ENCODE measurements at regions not wholly inside any gene's neighbourhood (a gene's known extent, or its start where the extent isn't known, plus 50 kb on each side); places are given as distances from the start of the nearest gene placed in this dataset.
"Not testable (repeated sequence)": the region's sequence is repeated elsewhere in the genome, so short reads cannot be mapped to it uniquely, and the experiment has no call there.

- no peaks in the 10 kb centered on the region for H3K27me3 ChIP-seq
- no peak overlapping the region for H3K27ac ChIP-seq (replicated peaks in 1 of 4)
- no peak for TF ChIP-seq EP300 (IDR thresholded peaks at IDR 0.05)
- TF ChIP-seq, protein P1, sequence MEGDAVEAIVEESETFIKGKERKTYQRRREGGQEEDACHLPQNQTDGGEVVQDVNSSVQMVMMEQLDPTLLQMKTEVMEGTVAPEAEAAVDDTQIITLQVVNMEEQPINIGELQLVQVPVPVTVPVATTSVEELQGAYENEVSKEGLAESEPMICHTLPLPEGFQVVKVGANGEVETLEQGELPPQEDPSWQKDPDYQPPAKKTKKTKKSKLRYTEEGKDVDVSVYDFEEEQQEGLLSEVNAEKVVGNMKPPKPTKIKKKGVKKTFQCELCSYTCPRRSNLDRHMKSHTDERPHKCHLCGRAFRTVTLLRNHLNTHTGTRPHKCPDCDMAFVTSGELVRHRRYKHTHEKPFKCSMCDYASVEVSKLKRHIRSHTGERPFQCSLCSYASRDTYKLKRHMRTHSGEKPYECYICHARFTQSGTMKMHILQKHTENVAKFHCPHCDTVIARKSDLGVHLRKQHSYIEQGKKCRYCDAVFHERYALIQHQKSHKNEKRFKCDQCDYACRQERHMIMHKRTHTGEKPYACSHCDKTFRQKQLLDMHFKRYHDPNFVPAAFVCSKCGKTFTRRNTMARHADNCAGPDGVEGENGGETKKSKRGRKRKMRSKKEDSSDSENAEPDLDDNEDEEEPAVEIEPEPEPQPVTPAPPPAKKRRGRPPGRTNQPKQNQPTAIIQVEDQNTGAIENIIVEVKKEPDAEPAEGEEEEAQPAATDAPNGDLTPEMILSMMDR (IDR thresholded peaks at IDR 0.05): no peak
- no peak for TF ChIP-seq POLR2AphosphoS5 (IDR thresholded peaks at IDR 0.05)
- TF ChIP-seq POLR2A (IDR thresholded peaks at IDR 0.05; ENCODE audit: low read depth): no peak
- H3K36me3 ChIP-seq: no peaks in the 10 kb centered on the region
- H3K4me3 ChIP-seq: no peak overlapping the region
- 86% methylated on average over 9 of the region's 9 CpGs for WGBS
- no peaks in the 10 kb centered on the region for H3K4me1 ChIP-seq
- intact Hi-C loops (cut with DNase I): no loop called here
- DNase-seq (ENCODE audit: extremely low spot score): no peak
- H3K9me3 ChIP-seq: no peaks in the 10 kb centered on the region
Measured at GRCh38 chr7:115561335-115562110, 469.0 kb downstream of the TFEC start.

- H3K36me3 ChIP-seq: no peaks in the 10 kb centered on the region
- H3K27ac ChIP-seq (replicated peaks in 1 of 4): no peak overlapping the region
- intact Hi-C loops (cut with DNase I): no loop called here
- 70% methylated on average over 1 of the region's 1 CpG for WGBS
- no peak overlapping the region for H3K4me3 ChIP-seq
- DNase-seq (ENCODE audit: extremely low spot score): no peak
- TF ChIP-seq POLR2A (IDR thresholded peaks at IDR 0.05; ENCODE audit: low read depth): no peak
- TF ChIP-seq, protein P1 (IDR thresholded peaks at IDR 0.05): no peak
- no peak for TF ChIP-seq POLR2AphosphoS5 (IDR thresholded peaks at IDR 0.05)
- no peak for TF ChIP-seq EP300 (IDR thresholded peaks at IDR 0.05)
- no peaks in the 10 kb centered on the region for H3K27me3 ChIP-seq
- H3K9me3 ChIP-seq: no peaks in the 10 kb centered on the region
- no peaks in the 10 kb centered on the region for H3K4me1 ChIP-seq
Measured at GRCh38 chr7:115559877-115560276, 470.7 kb downstream of the TFEC start.

DNA sequence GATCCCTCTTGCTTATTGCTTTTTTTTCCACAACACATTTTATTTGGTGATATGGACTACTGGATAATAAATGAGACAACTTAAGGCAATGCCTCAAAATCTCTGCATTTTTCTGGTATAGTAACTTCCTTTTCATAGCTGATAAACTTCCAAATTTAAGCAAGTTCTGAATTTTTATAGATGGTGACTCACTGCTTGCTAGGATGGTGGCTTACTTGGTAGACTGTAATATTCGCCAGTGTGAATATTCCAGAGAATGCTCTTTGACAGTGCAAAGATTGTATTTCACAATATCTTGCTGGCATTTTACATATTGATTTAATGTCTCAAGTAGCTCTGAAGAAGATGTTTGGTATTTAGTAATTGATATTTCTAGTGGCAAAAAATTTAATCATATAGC is 472.4 kb downstream of the TFEC start:
- 84% methylated on average over 1 of the region's 1 CpG for WGBS
- Histone ChIP-seq H3K36me3 (no peaks in the 10 kb centered on the region), H3K9me3 (no peaks in the 10 kb centered on the region), H3K27me3 (no peaks in the 10 kb centered on the region), H3K4me3 (no peak overlapping the region), H3K27ac (replicated peaks in 1 of 4) (no peak overlapping the region), H3K4me1 (no peaks in the 10 kb centered on the region)
- intact Hi-C loops (cut with DNase I): no loop called here
- TF ChIP-seq, protein P1 (IDR thresholded peaks at IDR 0.05): no peak
- TF ChIP-seq POLR2AphosphoS5 (IDR thresholded peaks at IDR 0.05) (no peak), POLR2A (IDR thresholded peaks at IDR 0.05; ENCODE audit: low read depth) (no peak), EP300 (IDR thresholded peaks at IDR 0.05) (no peak)
- DNase-seq (ENCODE audit: extremely low spot score): no peak

DNA sequence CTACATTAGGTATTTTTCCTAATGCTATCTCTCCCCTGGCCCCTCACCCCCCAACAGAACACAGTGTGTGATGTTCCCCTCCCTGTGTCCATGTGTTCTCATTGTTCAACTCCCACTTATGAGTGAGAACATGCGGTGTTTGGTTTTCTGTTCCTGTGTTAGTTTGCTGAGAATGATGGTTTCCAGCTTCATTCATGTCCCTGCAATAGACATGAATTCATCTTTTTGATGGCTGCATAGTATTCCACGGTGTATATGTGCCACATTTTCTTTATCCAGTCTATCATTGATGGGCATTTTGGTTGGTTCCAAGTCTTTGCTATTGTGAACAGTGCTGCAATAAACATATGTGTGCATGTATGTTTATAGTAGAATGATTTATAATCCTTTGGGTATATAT is 473.3 kb downstream of the TFEC start:
- DNase-seq (ENCODE audit: extremely low spot score); H3K36me3 ChIP-seq; H3K27ac ChIP-seq (replicated peaks in 1 of 4); H3K4me3 ChIP-seq; intact Hi-C loops (cut with DNase I); H3K27me3 ChIP-seq; H3K9me3 ChIP-seq; H3K4me1 ChIP-seq: not testable (repeated sequence)
- WGBS: 100% methylated on average over 2 of the region's 2 CpGs

- 56% methylated on average over 4 of the region's 4 CpGs for WGBS
- no peak for TF ChIP-seq EP300 (IDR thresholded peaks at IDR 0.05)
- no peak for TF ChIP-seq POLR2AphosphoS5 (IDR thresholded peaks at IDR 0.05)
- no peak for TF ChIP-seq POLR2A (IDR thresholded peaks at IDR 0.05; ENCODE audit: low read depth)
- TF ChIP-seq, protein P1 (IDR thresholded peaks at IDR 0.05): no peak
- intact Hi-C loops (cut with DNase I): no loop called here
- Histone ChIP-seq H3K9me3 (no peaks in the 10 kb centered on the region), H3K27ac (replicated peaks in 1 of 4) (no peak overlapping the region), H3K4me3 (no peak overlapping the region), H3K36me3 (no peaks in the 10 kb centered on the region), H3K27me3 (no peaks in the 10 kb centered on the region), H3K4me1 (no peaks in the 10 kb centered on the region)
- no peak for DNase-seq (ENCODE audit: extremely low spot score)
Measured at GRCh38 chr7:115552766-115553165, 477.8 kb downstream of the TFEC start.
